ENCODE measurements at regions not wholly inside any gene's neighbourhood (a gene's known extent, or its start where the extent isn't known, plus 50 kb on each side); places are given as distances from the start of the nearest gene placed in this dataset.
"Not testable (repeated sequence)": the region's sequence is repeated elsewhere in the genome, so short reads cannot be mapped to it uniquely, and the experiment has no call there.

DNA sequence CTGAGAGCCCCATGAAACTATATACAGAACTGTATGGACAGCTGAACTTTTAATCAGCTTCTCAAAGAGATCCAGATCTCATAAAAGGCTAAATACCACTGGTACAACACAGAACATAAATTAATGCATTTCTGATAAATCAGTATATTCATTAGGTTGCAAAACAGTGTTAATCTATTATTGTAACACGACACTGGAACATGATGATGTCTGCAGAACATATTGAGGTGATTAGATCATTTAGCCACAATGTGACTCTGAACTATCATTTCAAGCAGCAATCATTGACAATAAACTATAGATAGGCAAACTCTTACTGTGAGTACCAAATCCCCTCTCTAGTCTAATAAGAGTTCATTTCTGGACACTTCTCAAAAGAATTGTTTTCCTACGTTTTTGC lies 50.3 kb downstream of the GASK1B start:
- no peak for DNase-seq (ENCODE audit: low read depth)
- TF ChIP-seq, protein P1, sequence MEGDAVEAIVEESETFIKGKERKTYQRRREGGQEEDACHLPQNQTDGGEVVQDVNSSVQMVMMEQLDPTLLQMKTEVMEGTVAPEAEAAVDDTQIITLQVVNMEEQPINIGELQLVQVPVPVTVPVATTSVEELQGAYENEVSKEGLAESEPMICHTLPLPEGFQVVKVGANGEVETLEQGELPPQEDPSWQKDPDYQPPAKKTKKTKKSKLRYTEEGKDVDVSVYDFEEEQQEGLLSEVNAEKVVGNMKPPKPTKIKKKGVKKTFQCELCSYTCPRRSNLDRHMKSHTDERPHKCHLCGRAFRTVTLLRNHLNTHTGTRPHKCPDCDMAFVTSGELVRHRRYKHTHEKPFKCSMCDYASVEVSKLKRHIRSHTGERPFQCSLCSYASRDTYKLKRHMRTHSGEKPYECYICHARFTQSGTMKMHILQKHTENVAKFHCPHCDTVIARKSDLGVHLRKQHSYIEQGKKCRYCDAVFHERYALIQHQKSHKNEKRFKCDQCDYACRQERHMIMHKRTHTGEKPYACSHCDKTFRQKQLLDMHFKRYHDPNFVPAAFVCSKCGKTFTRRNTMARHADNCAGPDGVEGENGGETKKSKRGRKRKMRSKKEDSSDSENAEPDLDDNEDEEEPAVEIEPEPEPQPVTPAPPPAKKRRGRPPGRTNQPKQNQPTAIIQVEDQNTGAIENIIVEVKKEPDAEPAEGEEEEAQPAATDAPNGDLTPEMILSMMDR (IDR thresholded peaks at IDR 0.05; ENCODE audit: control insufficient read depth, extremely low read depth, insufficient read depth) = no peak
- H3K4me3 ChIP-seq (ENCODE audit: low read depth, low read length) = no peak overlapping the region

DNA sequence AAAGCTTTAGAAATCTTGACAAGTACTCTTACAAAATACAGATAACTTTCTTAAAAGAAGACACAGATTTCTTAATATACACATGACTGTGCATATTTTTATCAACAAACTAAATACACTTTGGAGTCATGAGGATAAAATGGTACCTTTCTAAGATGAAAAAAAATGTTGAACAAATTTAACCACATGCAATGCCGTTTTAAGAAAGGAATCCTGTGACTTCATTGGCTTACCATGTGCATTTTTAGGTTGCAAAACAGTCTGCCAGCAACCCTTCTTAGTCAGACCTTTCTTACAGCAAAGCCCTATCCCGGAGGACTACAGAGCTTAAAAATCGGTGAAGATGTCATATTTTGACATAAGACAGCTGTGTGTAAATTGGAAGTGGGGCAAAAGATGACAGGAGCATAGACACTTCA lies 51.7 kb downstream of the GASK1B start:
- no peak for DNase-seq (ENCODE audit: low read depth)
- H3K4me3 ChIP-seq (ENCODE audit: low read depth, low read length) = no peak overlapping the region
- TF ChIP-seq, protein P1 (IDR thresholded peaks at IDR 0.05; ENCODE audit: control insufficient read depth, extremely low read depth, insufficient read depth) = no peak

DNA sequence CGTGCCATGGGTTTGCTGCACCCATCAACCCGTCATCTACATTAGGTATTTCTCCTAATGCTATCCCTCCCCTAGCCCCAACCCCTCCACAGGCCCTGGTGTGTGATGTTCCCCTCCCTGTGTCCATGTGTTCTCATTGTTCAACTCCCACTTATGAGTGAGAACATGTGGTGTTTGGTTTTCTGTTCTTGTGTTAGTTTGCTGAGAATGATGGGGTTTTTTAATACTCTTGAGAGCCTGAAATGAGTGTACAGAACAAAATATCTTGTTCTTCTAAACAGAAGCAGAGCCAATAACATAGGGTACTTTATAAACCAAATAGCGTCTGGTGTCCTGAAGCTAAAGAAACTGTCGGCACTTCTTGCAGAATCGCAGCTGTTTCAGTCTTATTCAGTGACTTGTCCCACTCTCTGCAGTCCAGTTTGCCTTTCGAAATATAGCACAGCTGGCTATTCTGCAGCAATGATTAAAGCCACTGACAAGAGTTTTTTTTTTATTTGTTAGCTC lies 52.1 kb downstream of the GASK1B start:
- H3K4me3 ChIP-seq (ENCODE audit: low read depth, low read length); DNase-seq (ENCODE audit: low read depth): not testable (repeated sequence)

DNA sequence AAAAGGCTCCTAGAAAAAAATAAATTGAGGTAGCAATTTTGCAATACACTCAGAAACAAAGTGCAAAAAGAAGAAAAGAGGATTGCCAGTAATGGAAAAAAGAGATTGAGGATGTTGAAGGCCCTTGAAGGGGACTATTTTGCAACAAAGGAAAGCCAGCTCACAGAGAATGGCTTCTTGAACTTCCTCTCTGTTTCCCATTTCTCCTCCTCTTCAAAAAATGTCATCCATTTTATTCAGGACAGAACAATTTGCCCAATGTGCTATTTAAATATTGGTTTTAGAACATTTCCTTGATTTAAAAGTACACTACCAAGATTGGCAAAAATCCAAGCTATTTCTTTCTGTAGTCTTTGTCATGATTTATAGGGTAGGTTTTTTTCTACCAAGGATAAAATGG lies 60.2 kb downstream of the GASK1B start:
- H3K4me3 ChIP-seq (ENCODE audit: low read depth, low read length) = no peak overlapping the region
- DNase-seq (ENCODE audit: low read depth) = no peak
- TF ChIP-seq, protein P1 (IDR thresholded peaks at IDR 0.05; ENCODE audit: control insufficient read depth, extremely low read depth, insufficient read depth) = no peak

DNA sequence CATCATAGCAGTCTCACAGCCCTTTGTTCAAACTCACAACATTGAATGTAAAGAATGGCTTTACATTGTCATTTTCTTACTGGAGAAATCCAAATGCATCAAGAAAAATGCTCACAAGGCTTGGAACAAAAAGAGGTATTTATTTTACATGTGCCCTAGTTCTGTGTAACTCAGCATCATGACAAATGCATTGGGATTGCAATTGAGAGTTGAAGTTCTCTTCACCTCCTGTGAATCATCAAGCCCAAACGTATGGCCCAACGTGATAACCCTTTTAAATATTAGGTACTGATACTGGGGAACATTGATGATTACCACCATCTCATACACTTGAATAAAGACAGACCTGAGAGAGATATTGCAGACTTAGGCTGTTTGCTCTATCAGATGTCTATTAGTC lies 61.6 kb downstream of the GASK1B start:
- TF ChIP-seq, protein P1 (IDR thresholded peaks at IDR 0.05; ENCODE audit: control insufficient read depth, extremely low read depth, insufficient read depth) = no peak
- no peak for DNase-seq (ENCODE audit: low read depth)
- H3K4me3 ChIP-seq (ENCODE audit: low read depth, low read length) = no peak overlapping the region

DNA sequence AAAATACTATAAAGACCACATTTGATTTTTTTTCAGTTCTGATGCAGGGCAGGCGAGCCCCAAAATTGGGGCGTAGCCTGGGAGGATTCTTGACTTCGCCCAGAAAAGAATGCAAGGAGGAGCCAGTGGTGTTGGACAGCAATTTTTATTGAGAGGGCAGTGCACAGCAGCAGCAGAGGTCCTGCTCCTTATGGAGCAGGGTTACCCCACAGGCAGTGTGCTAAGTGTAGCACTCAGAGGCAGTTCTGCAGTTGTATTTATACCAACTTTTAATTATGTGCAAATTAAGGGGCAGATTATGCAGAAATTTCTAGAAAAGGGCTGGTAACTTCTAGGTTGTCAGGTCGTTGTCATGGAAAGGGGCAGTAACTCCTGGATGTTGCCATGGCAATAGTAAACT lies 69.9 kb downstream of the GASK1B start:
- no peak for DNase-seq (ENCODE audit: low read depth)
- H3K4me3 ChIP-seq (ENCODE audit: low read depth, low read length) = no peak overlapping the region
- TF ChIP-seq, protein P1 (IDR thresholded peaks at IDR 0.05; ENCODE audit: control insufficient read depth, extremely low read depth, insufficient read depth) = no peak

DNA sequence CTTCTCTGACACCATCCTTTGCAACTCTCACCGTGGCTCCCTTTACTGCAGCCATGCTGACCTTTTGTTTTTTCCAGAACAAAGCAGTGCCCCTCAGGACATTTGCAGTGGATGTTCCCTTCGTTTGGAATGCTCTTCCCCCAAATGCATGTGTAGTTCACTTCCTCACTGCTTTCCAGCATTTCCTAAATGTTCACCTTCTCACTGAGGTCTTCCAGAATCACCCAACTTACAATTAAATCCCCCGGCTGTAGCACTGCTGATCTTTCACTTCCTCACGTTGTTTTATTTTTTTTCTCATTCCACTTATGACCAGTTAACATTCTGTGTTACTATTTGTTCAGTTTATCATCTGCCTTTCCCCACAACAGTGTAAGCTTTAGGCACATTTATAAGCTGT lies 73.1 kb downstream of the GASK1B start:
- DNase-seq (ENCODE audit: low read depth) = no peak
- TF ChIP-seq, protein P1 (IDR thresholded peaks at IDR 0.05; ENCODE audit: control insufficient read depth, extremely low read depth, insufficient read depth) = no peak
- H3K4me3 ChIP-seq (ENCODE audit: low read depth, low read length) = no peak overlapping the region
